ENCODE measurements at regions not wholly inside any gene's neighbourhood (a gene's known extent, or its start where the extent isn't known, plus 50 kb on each side); places are given as distances from the start of the nearest gene placed in this dataset.

DNA sequence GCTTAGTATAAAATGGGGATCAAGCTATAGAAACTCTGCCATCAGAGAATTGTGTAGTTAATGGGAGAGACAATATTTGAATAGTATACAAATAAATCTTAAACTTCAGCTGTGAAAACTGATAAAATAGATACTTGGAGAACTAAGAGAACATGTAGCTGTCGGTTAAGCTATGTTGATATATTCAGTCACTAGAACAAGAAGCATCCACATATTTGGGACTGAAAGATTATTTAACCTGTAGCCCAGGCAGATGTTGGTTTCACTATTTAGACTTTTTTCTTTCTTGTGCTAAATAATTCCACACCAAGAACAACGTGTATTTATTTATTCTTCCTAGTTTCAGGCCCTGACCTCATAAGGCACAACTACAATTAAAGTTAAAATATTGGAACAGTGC lies 521.0 kb upstream of the CCNG1 start:
- Histone ChIP-seq H3K9me3 (no peaks in the 10 kb centered on the region), H3K27ac (no peak overlapping the region), H3K4me3 (no peak overlapping the region), H3K27me3 (no peaks in the 10 kb centered on the region), H3K36me3 (no peaks in the 10 kb centered on the region), H3K4me1 (ENCODE audit: insufficient read depth) (no peaks in the 10 kb centered on the region)
- intact Hi-C loops (cut with DNase I), result no loop called here
- WGBS, 3 donors, result 5 to 34% (median 9%) methylated on average over 2 of the region's 2 CpGs
- no peak for TF ChIP-seq EP300 (IDR thresholded peaks at IDR 0.05)
- TF ChIP-seq CTCF (IDR thresholded peaks at IDR 0.05), result no peak
- TF ChIP-seq POLR2A (IDR thresholded peaks at IDR 0.05), result no peak
- no peak for DNase-seq

- Histone ChIP-seq H3K4me1 (ENCODE audit: insufficient read depth) (no peaks in the 10 kb centered on the region), H3K9me3 (no peaks in the 10 kb centered on the region), H3K27ac (no peak overlapping the region), H3K4me3 (no peak overlapping the region), H3K27me3 (no peaks in the 10 kb centered on the region), H3K36me3 (no peaks in the 10 kb centered on the region)
- whole genome bisulfite sequencing, 3 donors, result 58 to 66% (median 62%) methylated on average over 2 of the region's 2 CpGs
- intact Hi-C loops (cut with DNase I), result no loop called here
- TF ChIP-seq POLR2A (IDR thresholded peaks at IDR 0.05) (no peak), EP300 (IDR thresholded peaks at IDR 0.05) (no peak), CTCF (IDR thresholded peaks at IDR 0.05) (no peak)
- no peak for DNase-seq
These were observed 508.3 kb upstream of the CCNG1 start for GRCh38 chr5:162929104-162929503.

- Histone ChIP-seq H3K27ac (no peak overlapping the region), H3K36me3 (no peaks in the 10 kb centered on the region), H3K27me3 (no peaks in the 10 kb centered on the region), H3K4me1 (ENCODE audit: insufficient read depth) (no peaks in the 10 kb centered on the region), H3K4me3 (no peak overlapping the region), H3K9me3 (no peaks in the 10 kb centered on the region)
- 89 to 95% (median 94%) methylated on average over 2 of the region's 2 CpGs for WGBS, 3 donors
- intact Hi-C loops (cut with DNase I), result no loop called here
- no peak for DNase-seq
- TF ChIP-seq CTCF (IDR thresholded peaks at IDR 0.05) (no peak), POLR2A (IDR thresholded peaks at IDR 0.05) (no peak), EP300 (IDR thresholded peaks at IDR 0.05) (no peak)
These were observed 505.9 kb upstream of the CCNG1 start for GRCh38 chr5:162931501-162931900.

DNA sequence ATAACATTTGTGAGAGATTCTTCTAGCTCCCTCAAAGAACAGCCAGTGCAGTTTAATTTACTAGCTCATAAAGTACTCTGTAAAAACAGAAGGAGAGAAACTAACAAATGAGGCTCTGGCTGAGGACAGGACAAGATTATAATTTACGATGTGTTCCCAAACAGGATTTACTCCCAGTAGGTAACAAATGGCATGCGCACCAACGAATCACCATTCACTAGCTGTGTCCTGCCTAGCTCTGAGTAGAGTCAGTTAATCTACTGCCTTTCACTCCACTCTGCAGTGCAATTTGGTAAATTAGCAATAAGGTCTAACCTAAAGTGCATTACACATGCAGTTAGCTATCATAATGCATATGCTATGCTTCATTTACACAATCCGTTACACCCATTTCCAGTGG lies 497.4 kb upstream of the CCNG1 start:
- DNase-seq, result no peak
- intact Hi-C loops (cut with DNase I), result no loop called here
- 51 to 75% (median 75%) methylated on average over 4 of the region's 4 CpGs for WGBS, 3 donors
- H3K36me3 ChIP-seq, result no peaks in the 10 kb centered on the region
- no peak overlapping the region for H3K4me3 ChIP-seq
- no peak for TF ChIP-seq EP300 (IDR thresholded peaks at IDR 0.05)
- TF ChIP-seq POLR2A (IDR thresholded peaks at IDR 0.05), result no peak
- TF ChIP-seq CTCF (IDR thresholded peaks at IDR 0.05), result no peak
- H3K27ac ChIP-seq, result no peak overlapping the region
- H3K27me3 ChIP-seq, result no peaks in the 10 kb centered on the region
- H3K9me3 ChIP-seq, result no peaks in the 10 kb centered on the region
- no peaks in the 10 kb centered on the region for H3K4me1 ChIP-seq (ENCODE audit: insufficient read depth)

- 79 to 87% (median 86%) methylated on average over 4 of the region's 4 CpGs for WGBS, 3 donors
- no peak for DNase-seq
- intact Hi-C loops (cut with DNase I), result no loop called here
- Histone ChIP-seq H3K4me3 (no peak overlapping the region), H3K27ac (no peak overlapping the region), H3K4me1 (ENCODE audit: insufficient read depth) (no peaks in the 10 kb centered on the region), H3K27me3 (no peaks in the 10 kb centered on the region), H3K9me3 (no peaks in the 10 kb centered on the region), H3K36me3 (no peaks in the 10 kb centered on the region)
- TF ChIP-seq CTCF (IDR thresholded peaks at IDR 0.05) (no peak), EP300 (IDR thresholded peaks at IDR 0.05) (no peak), POLR2A (IDR thresholded peaks at IDR 0.05) (no peak)
These were observed 488.7 kb upstream of the CCNG1 start for GRCh38 chr5:162948677-162949076.

Data from ovary (tissue), 7 donors.